ENCODE measurements at regions not wholly inside any gene's neighbourhood (a gene's known extent, or its start where the extent isn't known, plus 50 kb on each side); places are given as distances from the start of the nearest gene placed in this dataset.

- DNase-seq, result no peak
- Mint-ChIP-seq H3K4me1 (no peaks in the 10 kb centered on the region), H3K36me3 (ENCODE audit: low read depth) (peaks cover 2% of the 10 kb centered on the region), H3K27ac (no peak overlapping the region), H3K4me3 (no peak overlapping the region), H3K27me3 (ENCODE audit: low read depth, poor library complexity) (no peaks in the 10 kb centered on the region), H3K9me3 (peaks cover 16% of the 10 kb centered on the region)
- TF ChIP-seq, protein P1, sequence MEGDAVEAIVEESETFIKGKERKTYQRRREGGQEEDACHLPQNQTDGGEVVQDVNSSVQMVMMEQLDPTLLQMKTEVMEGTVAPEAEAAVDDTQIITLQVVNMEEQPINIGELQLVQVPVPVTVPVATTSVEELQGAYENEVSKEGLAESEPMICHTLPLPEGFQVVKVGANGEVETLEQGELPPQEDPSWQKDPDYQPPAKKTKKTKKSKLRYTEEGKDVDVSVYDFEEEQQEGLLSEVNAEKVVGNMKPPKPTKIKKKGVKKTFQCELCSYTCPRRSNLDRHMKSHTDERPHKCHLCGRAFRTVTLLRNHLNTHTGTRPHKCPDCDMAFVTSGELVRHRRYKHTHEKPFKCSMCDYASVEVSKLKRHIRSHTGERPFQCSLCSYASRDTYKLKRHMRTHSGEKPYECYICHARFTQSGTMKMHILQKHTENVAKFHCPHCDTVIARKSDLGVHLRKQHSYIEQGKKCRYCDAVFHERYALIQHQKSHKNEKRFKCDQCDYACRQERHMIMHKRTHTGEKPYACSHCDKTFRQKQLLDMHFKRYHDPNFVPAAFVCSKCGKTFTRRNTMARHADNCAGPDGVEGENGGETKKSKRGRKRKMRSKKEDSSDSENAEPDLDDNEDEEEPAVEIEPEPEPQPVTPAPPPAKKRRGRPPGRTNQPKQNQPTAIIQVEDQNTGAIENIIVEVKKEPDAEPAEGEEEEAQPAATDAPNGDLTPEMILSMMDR (IDR thresholded peaks at IDR 0.05), result no peak
Observed at GRCh38 chr1:185573677-185574076, 160.5 kb upstream of the HMCN1 start.

GRCh38 chr1:185573162-185573561 lies 161.0 kb upstream of the HMCN1 start:
- Mint-ChIP-seq H3K36me3 (ENCODE audit: low read depth) (no peaks in the 10 kb centered on the region), H3K9me3 (peaks cover 11% of the 10 kb centered on the region), H3K4me3 (no peak overlapping the region), H3K4me1 (no peaks in the 10 kb centered on the region), H3K27me3 (ENCODE audit: low read depth, poor library complexity) (no peaks in the 10 kb centered on the region), H3K27ac (no peak overlapping the region)
- TF ChIP-seq, protein P1 (IDR thresholded peaks at IDR 0.05), result no peak
- DNase-seq, result no peak

DNA sequence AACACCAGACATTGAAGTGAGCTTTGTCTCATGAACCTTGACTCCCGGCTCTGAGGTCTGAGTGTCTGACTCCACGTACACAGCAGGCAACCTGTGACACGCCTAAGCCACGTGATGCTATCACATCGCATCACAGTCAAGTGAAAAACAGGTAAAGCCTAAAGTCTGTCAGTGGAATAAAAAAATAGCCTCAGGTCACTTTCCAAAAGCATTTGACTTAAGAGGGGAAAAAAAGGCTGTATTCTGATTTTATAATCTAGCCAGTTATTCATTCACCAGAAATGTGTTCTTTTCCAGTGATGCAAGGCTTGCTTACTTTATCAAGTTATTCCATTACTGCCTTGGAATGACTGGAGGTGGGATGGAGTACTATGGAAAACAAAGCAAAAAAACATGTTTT lies 163.2 kb upstream of the HMCN1 start:
- Mint-ChIP-seq H3K9me3 (no peaks in the 10 kb centered on the region), H3K36me3 (ENCODE audit: low read depth) (no peaks in the 10 kb centered on the region), H3K4me3 (no peak overlapping the region), H3K4me1 (peaks cover 3% of the 10 kb centered on the region), H3K27ac (no peak overlapping the region), H3K27me3 (ENCODE audit: low read depth, poor library complexity) (no peaks in the 10 kb centered on the region)
- DNase-seq, result no peak
- TF ChIP-seq, protein P1 (IDR thresholded peaks at IDR 0.05), result no peak

DNA sequence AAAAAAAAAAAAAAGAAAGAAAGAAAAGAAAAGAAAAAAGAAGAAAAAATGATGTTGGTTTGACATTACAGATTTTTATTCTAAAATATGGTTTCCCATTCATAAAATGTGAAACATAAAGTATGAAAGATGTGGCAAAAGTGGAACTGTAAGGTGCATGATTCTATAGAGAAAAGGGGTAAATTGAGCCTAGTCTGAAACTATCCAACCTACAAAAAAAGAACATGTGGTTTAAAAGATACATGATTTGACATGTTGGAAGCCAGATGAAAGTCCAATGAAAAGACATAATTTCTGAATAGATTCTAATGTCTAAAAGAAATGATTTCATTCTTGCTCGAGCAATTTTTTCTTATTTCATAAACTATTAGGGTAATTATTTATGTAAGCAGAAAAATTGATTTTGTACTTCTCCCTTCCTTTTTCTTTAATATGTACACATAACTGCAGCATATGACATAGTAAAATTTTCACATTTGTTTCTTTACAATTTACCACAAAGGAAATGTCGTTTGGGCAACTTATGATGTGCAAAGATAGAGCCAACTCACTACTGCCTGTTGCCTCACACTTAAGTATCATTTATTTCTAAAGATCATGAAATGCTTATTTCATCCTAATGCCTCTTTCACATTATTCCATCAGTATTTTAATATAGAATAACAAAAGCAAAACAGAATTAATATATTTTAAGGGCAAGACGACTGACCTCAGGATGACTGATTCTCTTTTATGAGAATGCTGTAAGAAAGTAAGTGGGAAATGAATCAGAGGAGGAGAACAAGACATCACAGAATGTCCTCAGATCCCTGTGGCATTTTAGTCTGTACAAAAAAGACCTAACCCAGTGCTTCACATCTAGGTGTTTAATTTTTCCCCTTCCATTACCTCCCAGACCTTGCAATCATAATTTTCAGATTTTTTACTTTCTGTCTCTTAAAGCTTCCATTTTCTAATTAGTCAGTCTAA lies 165.8 kb upstream of the HMCN1 start:
- H3K4me1 Mint-ChIP-seq, result peaks cover 6% of the 10 kb centered on the region
- H3K36me3 Mint-ChIP-seq (ENCODE audit: low read depth), result no peaks in the 10 kb centered on the region
- H3K27ac Mint-ChIP-seq, result no peak overlapping the region
- peaks cover 3% of the 10 kb centered on the region for H3K27me3 Mint-ChIP-seq (ENCODE audit: low read depth, poor library complexity)
- no peaks in the 10 kb centered on the region for H3K9me3 Mint-ChIP-seq
- no peak overlapping the region for H3K4me3 Mint-ChIP-seq
- TF ChIP-seq, protein P1 (IDR thresholded peaks at IDR 0.05), result no peak
- no peak for DNase-seq

DNA sequence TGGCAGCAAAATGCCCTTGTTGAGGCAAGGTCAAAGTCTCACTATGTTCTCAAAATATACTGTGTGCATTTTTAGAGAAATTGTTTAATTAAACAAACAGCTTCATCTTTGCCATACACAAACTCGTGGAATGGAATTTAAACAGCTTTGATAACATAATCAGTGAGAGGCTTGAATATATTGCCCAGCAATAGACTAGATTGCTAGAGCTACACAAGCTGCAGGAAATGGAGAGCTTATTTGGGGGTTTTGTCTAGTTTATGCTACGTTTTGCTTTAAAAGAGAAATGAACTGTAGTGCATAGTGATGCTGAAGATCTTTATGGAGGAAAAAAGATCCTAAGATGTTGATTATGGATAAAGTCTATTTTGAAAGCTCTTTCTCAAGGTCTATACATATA lies 166.8 kb upstream of the HMCN1 start:
- DNase-seq, result no peak
- Mint-ChIP-seq H3K9me3 (no peaks in the 10 kb centered on the region), H3K36me3 (ENCODE audit: low read depth) (no peaks in the 10 kb centered on the region), H3K4me1 (peaks cover 6% of the 10 kb centered on the region), H3K4me3 (no peak overlapping the region), H3K27me3 (ENCODE audit: low read depth, poor library complexity) (peaks cover 3% of the 10 kb centered on the region), H3K27ac (no peak overlapping the region)
- TF ChIP-seq, protein P1 (IDR thresholded peaks at IDR 0.05), result no peak

DNA sequence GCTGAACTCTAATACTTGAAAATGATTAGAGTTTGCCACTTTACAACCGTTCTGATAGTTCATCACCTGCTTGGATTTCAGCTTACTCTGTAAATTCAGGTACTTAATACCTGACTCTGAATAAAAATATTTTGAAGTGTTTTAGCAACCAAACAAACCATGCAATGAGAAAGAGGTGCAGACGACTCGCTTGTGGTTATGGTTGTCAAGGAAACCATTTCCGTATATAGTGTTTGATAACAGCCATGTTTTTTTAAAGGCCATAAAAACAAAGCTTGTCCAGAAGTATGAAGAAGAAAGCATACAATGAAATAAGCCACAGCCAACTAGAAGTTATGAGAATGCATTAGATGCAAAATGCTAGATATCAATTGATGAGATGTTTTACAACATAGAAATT lies 167.2 kb upstream of the HMCN1 start:
- H3K4me1 Mint-ChIP-seq, result peaks cover 6% of the 10 kb centered on the region

More for the DNA sequence above, 167.2 kb upstream of the HMCN1 start:
- no peaks in the 10 kb centered on the region for H3K9me3 Mint-ChIP-seq
- no peak overlapping the region for H3K4me3 Mint-ChIP-seq
- no peaks in the 10 kb centered on the region for H3K36me3 Mint-ChIP-seq (ENCODE audit: low read depth)
- DNase-seq, result no peak
- H3K27me3 Mint-ChIP-seq (ENCODE audit: low read depth, poor library complexity), result peaks cover 3% of the 10 kb centered on the region
- no peak overlapping the region for H3K27ac Mint-ChIP-seq
- TF ChIP-seq, protein P1 (IDR thresholded peaks at IDR 0.05), result no peak
